Activated B cell treated with CpG ODN at 0.5 μM for 24 hours (primary cell): ENCODE measurements at regions not wholly inside any gene's neighbourhood (a gene's known extent, or its start where the extent isn't known, plus 50 kb on each side); places are given as distances from the start of the nearest gene placed in this dataset.

Experiments
- ATAC-seq: fragments of 200-7000 bp; cut with Tn5 transposase; one replicate; pipeline ENCODE4 v1.10.0; 2021; ENCODE audit warnings: low read depth, mild to moderate bottlenecking, moderate library complexity
- CTCF ChIA-PET: fragments of 350-600 bp; sonication (Branson Sonifier 250); formaldehyde crosslinking; loops from one replicate; lab custom pipeline; 2021; ENCODE audit warnings: antibody characterized with exemption; lab: Charles Lee
- POLR2A ChIA-PET: fragments of 350-600 bp; sonication (Branson Sonifier 250); formaldehyde crosslinking; loops from one replicate; lab custom pipeline; 2021; ENCODE audit warnings: antibody characterized with exemption; lab: Charles Lee
- DNase-seq: peaks from one replicate; pipeline ENCODE4 v3.0.0; 2022
- H3K27ac Mint-ChIP-seq: one replicate; pipeline ENCODE4 v1.8.0; 2020; ENCODE audit warnings: mixed read lengths
- H3K27me3 Mint-ChIP-seq: one replicate; pipeline ENCODE4 v1.8.0; 2021; ENCODE audit warnings: mixed read lengths
- H3K36me3 Mint-ChIP-seq: one replicate; pipeline ENCODE4 v1.8.0; 2021; ENCODE audit warnings: low read depth, mixed read lengths
- H3K4me1 Mint-ChIP-seq: one replicate; pipeline ENCODE4 v1.8.0; 2021; ENCODE audit warnings: mixed read lengths
- H3K4me3 Mint-ChIP-seq: one replicate; pipeline ENCODE4 v1.8.0; 2020; ENCODE audit warnings: mild to moderate bottlenecking, mixed read lengths
- H3K9me3 Mint-ChIP-seq: one replicate; pipeline ENCODE4 v1.8.0; 2020; ENCODE audit warnings: mixed read lengths
- intact Hi-C: fragments of 100-400 bp; cut with micrococcal nuclease; formaldehyde crosslinking; loops from one replicate; pipeline ENCODE4 v1.15.1; 2024
- TF ChIP-seq, protein P1 (sequence below): fragments of 200-600 bp; IDR thresholded peaks from one replicate; pipeline ENCODE4 v1.8.0; 2022; ENCODE audit warnings: antibody characterized with exemption, mild to moderate bottlenecking

DNA sequence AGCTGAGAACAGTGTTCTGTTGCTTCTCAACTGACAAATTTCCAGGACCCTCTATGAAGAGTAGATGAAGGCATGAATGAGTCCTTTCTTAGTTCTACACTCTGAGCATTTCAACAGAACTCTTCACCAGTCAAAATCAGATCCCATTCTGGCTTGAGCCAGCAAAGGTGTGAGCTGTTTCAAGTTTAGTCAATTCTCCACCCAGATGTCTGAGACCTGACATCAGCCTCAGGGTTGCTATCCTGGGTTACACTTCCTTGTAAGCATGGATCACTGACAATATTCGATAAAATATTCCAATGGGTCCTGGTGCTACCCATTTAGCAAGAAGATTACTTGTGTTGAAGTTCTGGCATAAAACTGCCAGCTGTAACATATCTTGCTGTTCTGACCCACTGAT lies 97.6 kb upstream of the PPP2R3A start:
- Mint-ChIP-seq H3K36me3 (no peaks in the 10 kb centered on the region), H3K9me3 (no peaks in the 10 kb centered on the region), H3K4me3 (no peak overlapping the region), H3K27me3 (peaks cover 3% of the 10 kb centered on the region), H3K27ac (no peak overlapping the region), H3K4me1 (no peaks in the 10 kb centered on the region)
- intact Hi-C loops: no loop called here
- ChIA-PET POLR2A (no interaction called here), CTCF (no interaction called here)
- no peak for ATAC-seq
- TF ChIP-seq, protein P1, sequence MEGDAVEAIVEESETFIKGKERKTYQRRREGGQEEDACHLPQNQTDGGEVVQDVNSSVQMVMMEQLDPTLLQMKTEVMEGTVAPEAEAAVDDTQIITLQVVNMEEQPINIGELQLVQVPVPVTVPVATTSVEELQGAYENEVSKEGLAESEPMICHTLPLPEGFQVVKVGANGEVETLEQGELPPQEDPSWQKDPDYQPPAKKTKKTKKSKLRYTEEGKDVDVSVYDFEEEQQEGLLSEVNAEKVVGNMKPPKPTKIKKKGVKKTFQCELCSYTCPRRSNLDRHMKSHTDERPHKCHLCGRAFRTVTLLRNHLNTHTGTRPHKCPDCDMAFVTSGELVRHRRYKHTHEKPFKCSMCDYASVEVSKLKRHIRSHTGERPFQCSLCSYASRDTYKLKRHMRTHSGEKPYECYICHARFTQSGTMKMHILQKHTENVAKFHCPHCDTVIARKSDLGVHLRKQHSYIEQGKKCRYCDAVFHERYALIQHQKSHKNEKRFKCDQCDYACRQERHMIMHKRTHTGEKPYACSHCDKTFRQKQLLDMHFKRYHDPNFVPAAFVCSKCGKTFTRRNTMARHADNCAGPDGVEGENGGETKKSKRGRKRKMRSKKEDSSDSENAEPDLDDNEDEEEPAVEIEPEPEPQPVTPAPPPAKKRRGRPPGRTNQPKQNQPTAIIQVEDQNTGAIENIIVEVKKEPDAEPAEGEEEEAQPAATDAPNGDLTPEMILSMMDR: no peak
- no peak for DNase-seq

DNA sequence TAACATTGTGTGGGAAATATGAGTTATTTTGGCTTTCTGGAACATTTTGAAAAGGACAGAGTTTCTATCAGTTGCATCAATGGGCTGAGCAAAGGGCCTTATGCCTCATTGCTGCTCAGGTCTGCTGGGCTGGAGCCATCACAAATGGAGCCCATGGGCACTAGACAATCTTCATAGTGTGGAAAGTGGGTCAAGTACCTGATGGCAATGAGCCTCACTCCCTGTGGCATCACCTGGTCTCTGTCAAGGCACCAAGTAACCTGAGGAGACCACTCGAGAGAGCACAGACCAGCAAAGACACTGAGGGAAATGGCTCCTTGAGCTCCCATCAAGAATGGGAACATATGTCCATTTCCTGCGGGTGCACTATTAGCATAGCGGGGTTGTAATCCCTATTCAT lies 96.7 kb upstream of the PPP2R3A start:
- CTCF ChIA-PET: no interaction called here
- DNase-seq (no peak), ATAC-seq (no peak)
- Mint-ChIP-seq H3K36me3 (no peaks in the 10 kb centered on the region), H3K27ac (no peak overlapping the region), H3K27me3 (peaks cover 4% of the 10 kb centered on the region), H3K4me1 (no peaks in the 10 kb centered on the region), H3K4me3 (no peak overlapping the region), H3K9me3 (peaks cover 9% of the 10 kb centered on the region)
- TF ChIP-seq, protein P1: no peak
- POLR2A ChIA-PET: no interaction called here
- intact Hi-C loops: no loop called here

DNA sequence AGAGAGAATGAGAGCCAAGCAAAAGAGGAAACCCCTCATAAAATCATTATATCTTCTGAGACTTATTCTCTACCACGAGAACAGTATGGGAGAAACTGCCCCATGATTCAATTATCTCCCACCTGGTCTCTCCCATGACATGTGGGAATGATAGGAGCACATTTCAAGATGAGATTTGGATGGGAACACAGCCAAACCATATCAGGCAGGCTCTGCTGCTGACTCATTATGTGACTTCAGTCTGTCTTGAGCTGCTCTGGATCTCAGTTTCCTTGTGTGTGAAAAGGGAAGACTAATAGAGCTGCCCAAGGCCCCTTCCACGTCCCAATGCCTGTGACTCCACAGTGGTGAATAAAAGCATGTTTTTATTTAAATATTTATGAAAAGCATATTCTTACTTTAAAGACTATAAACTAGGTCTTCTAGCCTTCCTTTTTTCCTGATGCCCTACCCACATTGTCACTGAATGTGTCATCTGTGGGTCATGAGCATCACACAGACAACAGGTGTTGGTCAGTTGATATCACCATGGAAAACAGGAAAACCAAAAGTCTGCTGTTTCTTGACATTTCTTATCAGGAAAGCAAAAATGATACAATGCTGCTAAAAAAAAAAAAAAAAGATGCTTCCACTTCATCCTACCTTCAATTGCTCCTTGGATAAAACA lies 96.0 kb upstream of the PPP2R3A start:
- Mint-ChIP-seq H3K4me3 (no peak overlapping the region), H3K27ac (no peak overlapping the region), H3K27me3 (peaks cover 6% of the 10 kb centered on the region), H3K4me1 (no peaks in the 10 kb centered on the region), H3K36me3 (no peaks in the 10 kb centered on the region), H3K9me3 (peaks cover 12% of the 10 kb centered on the region)
- TF ChIP-seq, protein P1: no peak
- ATAC-seq: no peak
- ChIA-PET CTCF (no interaction called here), POLR2A (no interaction called here)
- DNase-seq: no peak
- intact Hi-C loops: no loop called here

DNA sequence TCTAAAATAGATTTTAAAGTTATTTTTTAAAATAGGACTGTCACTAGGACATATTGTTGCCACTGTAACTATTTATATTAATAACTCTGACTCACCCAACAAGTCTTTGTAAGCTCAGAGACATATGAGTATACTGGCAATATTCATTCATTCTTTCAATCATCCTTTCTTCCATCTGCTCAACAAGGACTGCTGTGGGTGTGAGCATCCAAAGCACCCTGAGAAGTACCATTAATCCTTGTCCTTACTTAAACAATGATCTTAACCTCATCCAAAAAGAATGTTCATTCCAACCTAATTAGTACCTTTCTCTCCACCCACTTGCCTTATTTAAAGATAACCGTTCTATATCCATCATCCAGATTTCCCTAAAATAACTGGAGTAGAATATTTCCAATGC lies 94.2 kb upstream of the PPP2R3A start:
- ChIA-PET CTCF (no interaction called here), POLR2A (no interaction called here)
- Mint-ChIP-seq H3K27ac (no peak overlapping the region), H3K27me3 (peaks cover 6% of the 10 kb centered on the region), H3K9me3 (peaks cover 18% of the 10 kb centered on the region), H3K4me1 (no peaks in the 10 kb centered on the region), H3K4me3 (no peak overlapping the region), H3K36me3 (no peaks in the 10 kb centered on the region)
- DNase-seq: no peak
- no peak for ATAC-seq
- intact Hi-C loops: no loop called here
- TF ChIP-seq, protein P1: no peak

DNA sequence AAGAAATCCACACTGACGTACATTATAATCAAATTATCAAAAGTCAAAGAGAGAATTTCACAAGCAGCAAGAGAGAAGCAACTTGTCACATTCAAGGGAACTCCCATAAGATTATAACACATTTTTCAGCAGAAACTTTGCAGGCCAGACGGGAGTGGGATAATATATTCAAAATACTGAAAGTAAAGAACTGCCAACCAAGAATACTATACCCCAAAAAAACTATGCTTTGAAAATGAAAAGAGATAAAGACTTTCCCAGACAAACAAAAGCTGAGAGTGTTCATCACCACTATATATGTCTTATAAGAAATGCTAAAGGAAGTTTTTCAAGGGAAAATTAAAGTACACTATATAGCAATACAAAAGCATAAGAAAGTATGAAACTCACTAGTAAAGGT lies 91.5 kb upstream of the PPP2R3A start:
- Mint-ChIP-seq H3K36me3 (no peaks in the 10 kb centered on the region), H3K27me3 (peaks cover 9% of the 10 kb centered on the region), H3K4me1 (no peaks in the 10 kb centered on the region), H3K4me3 (no peak overlapping the region), H3K9me3 (peaks cover 18% of the 10 kb centered on the region), H3K27ac (no peak overlapping the region)
- TF ChIP-seq, protein P1: no peak
- ATAC-seq: no peak
- ChIA-PET POLR2A (no interaction called here), CTCF (no interaction called here)
- DNase-seq: no peak
- intact Hi-C loops: no loop called here
